ENCODE measurements at regions not wholly inside any gene's neighbourhood (a gene's known extent, or its start where the extent isn't known, plus 50 kb on each side); places are given as distances from the start of the nearest gene placed in this dataset.

- no peaks in the 10 kb centered on the region for H3K4me1 Mint-ChIP-seq
- no peak for ATAC-seq (ENCODE audit: low read depth)
- Histone ChIP-seq H3K9me3 (ENCODE audit: control extremely low read depth in 1 of 3, control insufficient read depth in 2 of 3, insufficient read depth in 1 of 3, low read length in 2 of 3) (no peaks in the 10 kb centered on the region), H3K27ac (ENCODE audit: low read length in 2 of 2) (no peak overlapping the region), H3K4me1 (ENCODE audit: control insufficient read depth in 2 of 2, insufficient read depth in 2 of 2, low read length in 2 of 2) (no peaks in the 10 kb centered on the region), H3K79me2 (ENCODE audit: control insufficient read depth, insufficient read depth, low read length) (no peaks in the 10 kb centered on the region), H3K27me3 (replicated peaks in 1 of 4; ENCODE audit: control extremely low read depth in 1 of 4, control insufficient read depth in 3 of 4, insufficient read depth in 4 of 4, low read length in 3 of 4) (no peaks in the 10 kb centered on the region), H3K9ac (ENCODE audit: low read length) (no peak overlapping the region), H4K20me1 (ENCODE audit: control insufficient read depth, insufficient read depth, low read length, poor library complexity, severe bottlenecking) (no peaks in the 10 kb centered on the region), H2AFZ (ENCODE audit: insufficient read depth, low read depth, low read length, poor library complexity, severe bottlenecking) (no peak overlapping the region), H3K4me3 (ENCODE audit: control extremely low read depth in 1 of 5, extremely low read depth in 1 of 5, insufficient read depth in 1 of 5, low read depth in 2 of 5, low read length in 4 of 5) (no peak overlapping the region), H3K36me3 (replicated peaks in 1 of 2; ENCODE audit: control extremely low read depth in 1 of 2, control insufficient read depth in 1 of 2, extremely low read depth in 1 of 2, insufficient read depth in 2 of 2, low read length in 1 of 2) (no peaks in the 10 kb centered on the region), H3K4me2 (replicated peaks; ENCODE audit: low read depth, low read length, poor library complexity, severe bottlenecking) (no peak overlapping the region)
- no peaks in the 10 kb centered on the region for H3K9me3 Mint-ChIP-seq (ENCODE audit: insufficient read depth)
- DNase-seq: no peak
- no peaks in the 10 kb centered on the region for H3K27me3 Mint-ChIP-seq
- intact Hi-C loops (cut with micrococcal nuclease): no loop called here
- H3K27ac Mint-ChIP-seq: no peak overlapping the region
- no peak overlapping the region for H3K4me3 Mint-ChIP-seq
- ChIA-PET POLR2A (no interaction called here), CTCF (no interaction called here)
- 91% methylated on average over 1 of the region's 3 CpGs for WGBS (ENCODE audit: insufficient coverage)
- TF ChIP-seq, protein P1, sequence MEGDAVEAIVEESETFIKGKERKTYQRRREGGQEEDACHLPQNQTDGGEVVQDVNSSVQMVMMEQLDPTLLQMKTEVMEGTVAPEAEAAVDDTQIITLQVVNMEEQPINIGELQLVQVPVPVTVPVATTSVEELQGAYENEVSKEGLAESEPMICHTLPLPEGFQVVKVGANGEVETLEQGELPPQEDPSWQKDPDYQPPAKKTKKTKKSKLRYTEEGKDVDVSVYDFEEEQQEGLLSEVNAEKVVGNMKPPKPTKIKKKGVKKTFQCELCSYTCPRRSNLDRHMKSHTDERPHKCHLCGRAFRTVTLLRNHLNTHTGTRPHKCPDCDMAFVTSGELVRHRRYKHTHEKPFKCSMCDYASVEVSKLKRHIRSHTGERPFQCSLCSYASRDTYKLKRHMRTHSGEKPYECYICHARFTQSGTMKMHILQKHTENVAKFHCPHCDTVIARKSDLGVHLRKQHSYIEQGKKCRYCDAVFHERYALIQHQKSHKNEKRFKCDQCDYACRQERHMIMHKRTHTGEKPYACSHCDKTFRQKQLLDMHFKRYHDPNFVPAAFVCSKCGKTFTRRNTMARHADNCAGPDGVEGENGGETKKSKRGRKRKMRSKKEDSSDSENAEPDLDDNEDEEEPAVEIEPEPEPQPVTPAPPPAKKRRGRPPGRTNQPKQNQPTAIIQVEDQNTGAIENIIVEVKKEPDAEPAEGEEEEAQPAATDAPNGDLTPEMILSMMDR (IDR thresholded peaks at IDR 0.05): no peak
- no peak for TF ChIP-seq EZH2 (IDR thresholded peaks at IDR 0.05; ENCODE audit: borderline replicate concordance, insufficient read depth, low read depth, low read length, poor library complexity, severe bottlenecking)
These were observed 874.7 kb downstream of the EFNA5 start for GRCh38 chr5:106796081-106796480.

DNA sequence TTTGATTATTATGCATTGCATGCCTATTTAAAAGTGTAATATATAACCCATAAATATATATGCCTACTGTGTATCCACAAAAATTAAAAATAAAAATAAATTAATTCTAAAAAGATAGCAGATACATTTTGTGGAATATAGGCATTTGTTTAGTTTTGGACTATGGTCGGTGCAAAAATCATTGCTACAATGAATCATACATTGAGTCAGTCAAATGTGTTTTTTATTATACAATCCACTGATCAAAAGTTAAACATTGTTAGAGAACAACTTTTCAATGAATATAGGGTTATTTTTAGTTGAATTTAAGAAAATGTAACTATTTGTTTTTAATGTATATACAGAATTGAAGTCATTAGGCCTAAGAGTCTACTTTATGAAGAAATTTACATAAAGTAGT is 885.9 kb downstream of the EFNA5 start:
- H2AFZ ChIP-seq (ENCODE audit: insufficient read depth, low read depth, low read length, poor library complexity, severe bottlenecking): no peak overlapping the region
- ATAC-seq (ENCODE audit: low read depth) (no peak), DNase-seq (no peak)
- no peak for TF ChIP-seq EZH2 (IDR thresholded peaks at IDR 0.05; ENCODE audit: borderline replicate concordance, insufficient read depth, low read depth, low read length, poor library complexity, severe bottlenecking)
- TF ChIP-seq, protein P1 (IDR thresholded peaks at IDR 0.05): no peak
- WGBS (ENCODE audit: insufficient coverage): no CpG with 5 or more reads among the region's 1 CpG
- CTCF ChIA-PET: no interaction called here
- no peak overlapping the region for H3K4me2 ChIP-seq (replicated peaks; ENCODE audit: low read depth, low read length, poor library complexity, severe bottlenecking)
- H3K9ac ChIP-seq (ENCODE audit: low read length): no peak overlapping the region
- H3K27ac ChIP-seq (ENCODE audit: low read length in 2 of 2): no peak overlapping the region
- no peaks in the 10 kb centered on the region for H3K36me3 ChIP-seq (replicated peaks in 1 of 2; ENCODE audit: control extremely low read depth in 1 of 2, control insufficient read depth in 1 of 2, extremely low read depth in 1 of 2, insufficient read depth in 2 of 2, low read length in 1 of 2)
- intact Hi-C loops (cut with micrococcal nuclease): no loop called here
- H3K4me3 ChIP-seq (ENCODE audit: control extremely low read depth in 1 of 5, extremely low read depth in 1 of 5, insufficient read depth in 1 of 5, low read depth in 2 of 5, low read length in 4 of 5): no peak overlapping the region
- Mint-ChIP-seq H3K4me3 (no peak overlapping the region), H3K27ac (no peak overlapping the region), H3K4me1 (no peaks in the 10 kb centered on the region), H3K27me3 (no peaks in the 10 kb centered on the region), H3K9me3 (ENCODE audit: insufficient read depth) (peaks cover 5% of the 10 kb centered on the region)
- no peaks in the 10 kb centered on the region for H4K20me1 ChIP-seq (ENCODE audit: control insufficient read depth, insufficient read depth, low read length, poor library complexity, severe bottlenecking)
- peaks cover 0 to 2% (median 0%) of the 10 kb centered on the region in 3 donors for H3K9me3 ChIP-seq (ENCODE audit: control extremely low read depth in 1 of 3, control insufficient read depth in 2 of 3, insufficient read depth in 1 of 3, low read length in 2 of 3)
- no peaks in the 10 kb centered on the region for H3K4me1 ChIP-seq (ENCODE audit: control insufficient read depth in 2 of 2, insufficient read depth in 2 of 2, low read length in 2 of 2)
- H3K79me2 ChIP-seq (ENCODE audit: control insufficient read depth, insufficient read depth, low read length): no peaks in the 10 kb centered on the region
- POLR2A ChIA-PET: no interaction called here
- no peaks in the 10 kb centered on the region for H3K27me3 ChIP-seq (replicated peaks in 1 of 4; ENCODE audit: control extremely low read depth in 1 of 4, control insufficient read depth in 3 of 4, insufficient read depth in 4 of 4, low read length in 3 of 4)
